ENCODE measurements at regions not wholly inside any gene's neighbourhood (a gene's known extent, or its start where the extent isn't known, plus 50 kb on each side); places are given as distances from the start of the nearest gene placed in this dataset.
A peak's percentile ranks its signal among the peaks of the same experiment; 100 is the strongest.

DNA sequence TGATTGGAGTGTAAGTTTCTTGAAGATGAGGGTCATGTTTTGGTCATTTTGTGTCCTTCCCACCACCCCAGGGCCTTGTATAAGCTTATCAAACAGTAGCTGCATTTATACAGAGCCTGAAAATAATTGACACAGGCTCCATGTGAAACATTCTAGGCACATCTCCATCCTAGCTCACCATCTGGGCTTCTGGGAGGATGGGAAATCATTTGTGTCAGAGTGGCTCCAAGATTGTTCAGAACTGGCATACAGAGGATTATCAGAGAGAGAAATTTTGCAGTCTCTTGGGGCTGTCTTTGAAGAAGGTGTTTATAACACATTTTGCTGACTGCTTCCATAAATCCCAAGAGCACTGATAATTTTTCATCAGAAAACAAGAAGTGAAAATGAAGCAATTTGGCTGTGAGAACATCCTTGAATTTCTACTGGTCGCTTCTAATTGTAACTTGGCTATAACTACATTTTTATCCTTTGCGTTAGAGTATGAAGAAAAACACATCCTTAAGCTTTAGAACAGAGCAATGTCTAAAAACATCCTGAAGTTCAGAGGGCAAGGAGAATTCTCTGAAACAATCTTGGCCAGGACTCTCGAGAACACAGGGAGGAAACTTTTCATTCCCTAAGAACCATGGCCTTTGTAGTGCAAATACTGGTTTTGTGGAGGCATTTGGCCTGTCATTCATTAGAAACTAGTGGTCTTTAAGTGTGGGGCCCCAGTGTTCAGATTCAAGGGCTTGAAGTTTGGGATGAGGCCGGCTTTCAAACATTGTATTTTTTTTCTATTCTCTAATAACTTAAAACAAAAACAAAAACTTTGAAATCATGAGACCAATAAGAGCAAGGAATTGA lies 151.1 kb downstream of the DACT1 start:
- no peak for DNase-seq (ENCODE audit: low spot score)
- Histone ChIP-seq H4K20me1 (ENCODE audit: low read depth) (no peaks in the 10 kb centered on the region), H2AFZ (replicated peaks) (no peak overlapping the region), H3F3A (ENCODE audit: low read depth) (no peaks in the 10 kb centered on the region), H3K27me3 (no peaks in the 10 kb centered on the region), H3K9ac (no peak overlapping the region), H3K4me3 (no peak overlapping the region), H3K4me1 (peaks cover 19% of the 10 kb centered on the region), H3K79me2 (ENCODE audit: low read depth) (no peaks in the 10 kb centered on the region), H3K27ac (no peak overlapping the region), H3K9me3 (ENCODE audit: low read depth) (no peaks in the 10 kb centered on the region), H3K36me3 (no peaks in the 10 kb centered on the region), H3K4me2 (no peak overlapping the region)
- Mint-ChIP-seq H3K27ac (peak overlapping the region; percentile 96), H3K27me3 (ENCODE audit: insufficient read depth, low read depth) (peaks cover 2% of the 10 kb centered on the region), H3K36me3 (no peaks in the 10 kb centered on the region), H3K4me1 (peaks cover 45% of the 10 kb centered on the region), H3K9me3 (no peaks in the 10 kb centered on the region), H3K4me3 (no peak overlapping the region)
- no peak for TF ChIP-seq EZH2 (IDR thresholded peaks at IDR 0.05)
- TF ChIP-seq, protein P1, sequence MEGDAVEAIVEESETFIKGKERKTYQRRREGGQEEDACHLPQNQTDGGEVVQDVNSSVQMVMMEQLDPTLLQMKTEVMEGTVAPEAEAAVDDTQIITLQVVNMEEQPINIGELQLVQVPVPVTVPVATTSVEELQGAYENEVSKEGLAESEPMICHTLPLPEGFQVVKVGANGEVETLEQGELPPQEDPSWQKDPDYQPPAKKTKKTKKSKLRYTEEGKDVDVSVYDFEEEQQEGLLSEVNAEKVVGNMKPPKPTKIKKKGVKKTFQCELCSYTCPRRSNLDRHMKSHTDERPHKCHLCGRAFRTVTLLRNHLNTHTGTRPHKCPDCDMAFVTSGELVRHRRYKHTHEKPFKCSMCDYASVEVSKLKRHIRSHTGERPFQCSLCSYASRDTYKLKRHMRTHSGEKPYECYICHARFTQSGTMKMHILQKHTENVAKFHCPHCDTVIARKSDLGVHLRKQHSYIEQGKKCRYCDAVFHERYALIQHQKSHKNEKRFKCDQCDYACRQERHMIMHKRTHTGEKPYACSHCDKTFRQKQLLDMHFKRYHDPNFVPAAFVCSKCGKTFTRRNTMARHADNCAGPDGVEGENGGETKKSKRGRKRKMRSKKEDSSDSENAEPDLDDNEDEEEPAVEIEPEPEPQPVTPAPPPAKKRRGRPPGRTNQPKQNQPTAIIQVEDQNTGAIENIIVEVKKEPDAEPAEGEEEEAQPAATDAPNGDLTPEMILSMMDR (IDR thresholded peaks at IDR 0.05), result no peak
- no peak for TF ChIP-seq EZH2phosphoT487 (IDR thresholded peaks at IDR 0.05)

DNA sequence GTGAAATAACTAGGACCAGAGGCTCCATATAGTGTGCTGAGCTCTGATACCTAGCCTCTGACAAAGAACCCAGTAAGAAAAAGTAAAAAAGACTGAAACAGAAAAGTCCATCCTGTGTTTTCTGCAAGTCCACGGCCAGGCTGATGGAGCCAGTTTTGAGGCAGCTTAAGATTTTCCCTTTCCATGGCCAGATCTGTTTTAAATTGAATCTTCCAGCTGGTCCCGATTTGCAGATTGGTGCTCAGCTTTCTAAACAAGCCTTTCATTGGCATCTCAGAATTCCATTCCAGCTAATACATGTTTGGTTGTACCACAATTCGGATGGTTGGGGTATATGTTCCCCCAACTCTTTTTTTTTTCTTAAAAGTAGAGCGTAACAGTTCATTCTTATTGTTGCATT lies 152.0 kb downstream of the DACT1 start:
- H3K4me1 Mint-ChIP-seq, result peaks cover 45% of the 10 kb centered on the region
- no peak for DNase-seq (ENCODE audit: low spot score)
- peak overlapping the region; percentile 96 for H3K27ac Mint-ChIP-seq
- no peak overlapping the region for H3K4me3 Mint-ChIP-seq
- Histone ChIP-seq H2AFZ (replicated peaks) (no peak overlapping the region), H3K4me1 (peaks cover 19% of the 10 kb centered on the region), H3K36me3 (no peaks in the 10 kb centered on the region), H4K20me1 (ENCODE audit: low read depth) (no peaks in the 10 kb centered on the region), H3K79me2 (ENCODE audit: low read depth) (no peaks in the 10 kb centered on the region), H3K4me2 (no peak overlapping the region), H3F3A (ENCODE audit: low read depth) (no peaks in the 10 kb centered on the region), H3K9me3 (ENCODE audit: low read depth) (no peaks in the 10 kb centered on the region), H3K27ac (no peak overlapping the region), H3K9ac (no peak overlapping the region), H3K27me3 (no peaks in the 10 kb centered on the region), H3K4me3 (no peak overlapping the region)
- no peaks in the 10 kb centered on the region for H3K9me3 Mint-ChIP-seq
- no peaks in the 10 kb centered on the region for H3K36me3 Mint-ChIP-seq
- TF ChIP-seq, protein P1 (IDR thresholded peaks at IDR 0.05), result no peak
- TF ChIP-seq EZH2 (IDR thresholded peaks at IDR 0.05) (no peak), EZH2phosphoT487 (IDR thresholded peaks at IDR 0.05) (no peak)
- H3K27me3 Mint-ChIP-seq (ENCODE audit: insufficient read depth, low read depth), result peaks cover 4% of the 10 kb centered on the region

DNA sequence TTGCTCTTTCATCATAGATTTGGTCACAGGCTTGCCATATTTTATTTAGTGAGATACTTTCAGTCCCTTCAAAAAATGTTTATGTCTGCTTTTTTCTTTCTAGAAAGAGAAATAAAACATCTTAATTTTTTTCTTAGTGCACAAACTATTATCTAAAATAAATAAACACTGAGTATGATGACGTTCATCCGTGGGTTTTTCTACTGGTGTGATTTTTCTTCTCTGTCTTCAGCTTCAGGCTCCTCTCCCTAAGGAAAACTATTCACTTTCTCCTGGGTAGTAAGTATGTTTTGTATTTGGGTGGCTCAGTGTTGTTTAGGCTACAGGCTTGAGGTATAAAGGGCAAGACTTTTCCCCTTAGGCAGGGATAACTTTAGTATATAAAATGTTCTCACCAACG lies 154.7 kb downstream of the DACT1 start:
- Histone ChIP-seq H2AFZ (replicated peaks) (no peak overlapping the region), H3K9me3 (ENCODE audit: low read depth) (no peaks in the 10 kb centered on the region), H3K4me3 (no peak overlapping the region), H3K27ac (no peak overlapping the region), H3K9ac (no peak overlapping the region), H3K4me1 (peaks cover 10% of the 10 kb centered on the region), H3K79me2 (ENCODE audit: low read depth) (no peaks in the 10 kb centered on the region), H3K27me3 (no peaks in the 10 kb centered on the region), H3K4me2 (no peak overlapping the region), H3K36me3 (no peaks in the 10 kb centered on the region), H4K20me1 (ENCODE audit: low read depth) (no peaks in the 10 kb centered on the region), H3F3A (ENCODE audit: low read depth) (no peaks in the 10 kb centered on the region)
- TF ChIP-seq, protein P1 (IDR thresholded peaks at IDR 0.05), result no peak
- TF ChIP-seq EZH2phosphoT487 (IDR thresholded peaks at IDR 0.05), result no peak
- no peak for TF ChIP-seq EZH2 (IDR thresholded peaks at IDR 0.05)
- Mint-ChIP-seq H3K36me3 (no peaks in the 10 kb centered on the region), H3K27ac (no peak overlapping the region), H3K27me3 (ENCODE audit: insufficient read depth, low read depth) (peaks cover 2% of the 10 kb centered on the region), H3K4me1 (peaks cover 33% of the 10 kb centered on the region), H3K4me3 (no peak overlapping the region), H3K9me3 (no peaks in the 10 kb centered on the region)
- DNase-seq (ENCODE audit: low spot score), result no peak

All from neural progenitor cell (in vitro differentiated cells).